ENCODE measurements at regions not wholly inside any gene's neighbourhood (a gene's known extent, or its start where the extent isn't known, plus 50 kb on each side); places are given as distances from the start of the nearest gene placed in this dataset.

DNA sequence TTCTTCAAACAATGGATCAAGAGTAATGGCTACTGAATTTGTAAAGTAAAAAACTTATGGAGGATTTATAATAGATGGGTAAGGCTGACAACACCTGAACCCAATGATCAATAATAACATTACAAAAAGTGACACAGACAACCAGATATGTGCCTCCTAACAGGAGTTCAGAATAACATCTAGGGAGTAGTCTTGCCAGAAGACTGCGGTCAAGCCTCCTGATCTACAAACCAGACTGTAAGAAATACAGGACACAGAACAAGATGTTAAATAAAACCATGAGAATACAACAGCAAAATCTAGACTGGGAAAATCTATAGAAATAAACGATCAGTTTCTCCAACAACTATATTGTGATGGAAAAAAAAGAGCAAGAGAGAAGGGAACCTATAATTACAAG, 262.6 kb upstream of the TMTC1 start:
- CTCF ChIA-PET = no interaction called here
- Histone ChIP-seq H3F3A (ENCODE audit: low read length, unreplicated experiment) (no peaks in the 10 kb centered on the region), H3K4me2 (ENCODE audit: low read length) (no peak overlapping the region), H2AFZ (ENCODE audit: low read length) (no peak overlapping the region), H3K79me2 (ENCODE audit: low read length) (no peaks in the 10 kb centered on the region), H3K4me3 (ENCODE audit: low read length) (no peak overlapping the region), H4K20me1 (ENCODE audit: low read length) (no peaks in the 10 kb centered on the region), H3K9ac (ENCODE audit: low read length) (no peak overlapping the region), H3K9me3 (ENCODE audit: low read length) (no peaks in the 10 kb centered on the region), H3K36me3 (ENCODE audit: low read depth, low read length) (no peaks in the 10 kb centered on the region), H3K4me1 (ENCODE audit: insufficient read depth, low read length) (peaks cover 15% of the 10 kb centered on the region), H3K9me2 (replicated peaks; ENCODE audit: low read length) (no peaks in the 10 kb centered on the region), H3K27me3 (ENCODE audit: low read length) (no peaks in the 10 kb centered on the region), H3K27ac (ENCODE audit: low read length) (no peak overlapping the region)
- intact Hi-C loops (cut with micrococcal nuclease) = no loop called here
- no peak for ATAC-seq
- TF ChIP-seq EZH2 (IDR thresholded peaks at IDR 0.05; ENCODE audit: low read length, unreplicated experiment) (no peak), EZH2phosphoT487 (IDR thresholded peaks at IDR 0.05; ENCODE audit: borderline replicate concordance, low read length) (no peak)
- TF ChIP-seq, protein P1, sequence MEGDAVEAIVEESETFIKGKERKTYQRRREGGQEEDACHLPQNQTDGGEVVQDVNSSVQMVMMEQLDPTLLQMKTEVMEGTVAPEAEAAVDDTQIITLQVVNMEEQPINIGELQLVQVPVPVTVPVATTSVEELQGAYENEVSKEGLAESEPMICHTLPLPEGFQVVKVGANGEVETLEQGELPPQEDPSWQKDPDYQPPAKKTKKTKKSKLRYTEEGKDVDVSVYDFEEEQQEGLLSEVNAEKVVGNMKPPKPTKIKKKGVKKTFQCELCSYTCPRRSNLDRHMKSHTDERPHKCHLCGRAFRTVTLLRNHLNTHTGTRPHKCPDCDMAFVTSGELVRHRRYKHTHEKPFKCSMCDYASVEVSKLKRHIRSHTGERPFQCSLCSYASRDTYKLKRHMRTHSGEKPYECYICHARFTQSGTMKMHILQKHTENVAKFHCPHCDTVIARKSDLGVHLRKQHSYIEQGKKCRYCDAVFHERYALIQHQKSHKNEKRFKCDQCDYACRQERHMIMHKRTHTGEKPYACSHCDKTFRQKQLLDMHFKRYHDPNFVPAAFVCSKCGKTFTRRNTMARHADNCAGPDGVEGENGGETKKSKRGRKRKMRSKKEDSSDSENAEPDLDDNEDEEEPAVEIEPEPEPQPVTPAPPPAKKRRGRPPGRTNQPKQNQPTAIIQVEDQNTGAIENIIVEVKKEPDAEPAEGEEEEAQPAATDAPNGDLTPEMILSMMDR (conservative IDR thresholded peaks at IDR 0.05; ENCODE audit: low read depth, low read length) = no peak
- DNase-seq = no peak
- BruUV-seq (replicated peaks) = no TSS peak
- POLR2A ChIA-PET (ENCODE audit: unreplicated experiment) = no interaction called here

DNA sequence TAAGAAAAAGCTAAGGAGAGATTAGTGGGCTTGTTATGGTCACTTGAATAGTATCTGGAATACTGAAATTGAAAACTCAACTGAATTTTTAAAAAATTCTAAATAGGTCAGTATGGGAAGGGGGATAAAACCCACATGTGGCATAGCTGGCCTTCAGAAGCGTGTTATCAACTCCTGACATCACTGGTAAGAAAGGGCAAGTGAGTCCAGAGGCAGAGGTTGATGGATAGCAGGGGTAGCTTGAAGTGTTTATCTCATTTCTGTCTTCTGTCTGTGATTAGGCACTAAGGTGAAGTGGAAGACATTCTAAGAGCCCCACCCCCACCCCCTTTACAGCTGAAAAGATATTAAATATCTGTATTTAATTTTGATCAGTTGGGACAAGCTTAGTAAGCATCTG, 261.4 kb upstream of the TMTC1 start:
- Histone ChIP-seq H3K4me3 (ENCODE audit: low read length) (no peak overlapping the region), H3K9me3 (ENCODE audit: low read length) (no peaks in the 10 kb centered on the region), H3K27ac (ENCODE audit: low read length) (no peak overlapping the region), H3K9ac (ENCODE audit: low read length) (no peak overlapping the region), H2AFZ (ENCODE audit: low read length) (no peak overlapping the region), H3F3A (ENCODE audit: low read length, unreplicated experiment) (no peaks in the 10 kb centered on the region), H3K36me3 (ENCODE audit: low read depth, low read length) (no peaks in the 10 kb centered on the region), H3K4me2 (ENCODE audit: low read length) (no peak overlapping the region), H3K27me3 (ENCODE audit: low read length) (no peaks in the 10 kb centered on the region), H3K79me2 (ENCODE audit: low read length) (no peaks in the 10 kb centered on the region), H3K4me1 (ENCODE audit: insufficient read depth, low read length) (peaks cover 15% of the 10 kb centered on the region), H3K9me2 (replicated peaks; ENCODE audit: low read length) (no peaks in the 10 kb centered on the region), H4K20me1 (ENCODE audit: low read length) (no peaks in the 10 kb centered on the region)
- no peak for ATAC-seq
- ChIA-PET POLR2A (ENCODE audit: unreplicated experiment) (no interaction called here), CTCF (no interaction called here)
- no TSS peak for BruUV-seq (replicated peaks)
- intact Hi-C loops (cut with micrococcal nuclease) = no loop called here
- TF ChIP-seq, protein P1 (conservative IDR thresholded peaks at IDR 0.05; ENCODE audit: low read depth, low read length) = no peak
- no peak for DNase-seq

DNA sequence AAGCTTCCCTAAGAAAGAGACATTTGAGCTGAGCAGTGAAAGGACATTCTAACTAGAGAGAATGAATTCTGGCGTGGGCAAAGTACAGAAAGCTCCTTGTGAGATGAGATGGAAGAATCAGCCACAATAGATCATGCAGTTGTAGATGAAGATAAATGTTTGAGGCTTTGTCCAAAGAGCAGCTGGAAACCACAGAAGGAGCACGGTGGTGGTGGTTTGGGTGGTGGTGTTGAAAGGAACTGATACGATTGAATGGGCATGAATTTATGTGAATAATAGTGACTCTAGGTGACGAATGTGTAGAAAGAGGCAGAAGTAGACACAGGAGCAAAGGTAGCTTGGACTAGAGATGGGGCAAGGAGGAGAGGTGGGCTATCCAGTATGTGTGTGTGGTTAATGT, 260.5 kb upstream of the TMTC1 start:
- TF ChIP-seq EZH2phosphoT487 (IDR thresholded peaks at IDR 0.05; ENCODE audit: borderline replicate concordance, low read length) (no peak), EZH2 (IDR thresholded peaks at IDR 0.05; ENCODE audit: low read length, unreplicated experiment) (no peak)
- TF ChIP-seq, protein P1 (conservative IDR thresholded peaks at IDR 0.05; ENCODE audit: low read depth, low read length) = no peak
- no peak overlapping the region for H3K9ac ChIP-seq (ENCODE audit: low read length)
- no peaks in the 10 kb centered on the region for H3K9me3 ChIP-seq (ENCODE audit: low read length)
- no peaks in the 10 kb centered on the region for H3K36me3 ChIP-seq (ENCODE audit: low read depth, low read length)
- no peaks in the 10 kb centered on the region for H3K9me2 ChIP-seq (replicated peaks; ENCODE audit: low read length)
- BruUV-seq (replicated peaks) = no TSS peak
- no peak overlapping the region for H3K4me3 ChIP-seq (ENCODE audit: low read length)
- no peak overlapping the region for H3K27ac ChIP-seq (ENCODE audit: low read length)
- peaks cover 15% of the 10 kb centered on the region for H3K4me1 ChIP-seq (ENCODE audit: insufficient read depth, low read length)
- no peak for DNase-seq
- H3K27me3 ChIP-seq (ENCODE audit: low read length) = no peaks in the 10 kb centered on the region
- H3F3A ChIP-seq (ENCODE audit: low read length, unreplicated experiment) = no peaks in the 10 kb centered on the region
- intact Hi-C loops (cut with micrococcal nuclease) = no loop called here
- H3K4me2 ChIP-seq (ENCODE audit: low read length) = no peak overlapping the region
- ATAC-seq = no peak
- ChIA-PET CTCF (no interaction called here), POLR2A (ENCODE audit: unreplicated experiment) (no interaction called here)
- H3K79me2 ChIP-seq (ENCODE audit: low read length) = no peaks in the 10 kb centered on the region
- no peak overlapping the region for H2AFZ ChIP-seq (ENCODE audit: low read length)
- H4K20me1 ChIP-seq (ENCODE audit: low read length) = no peaks in the 10 kb centered on the region
